ENCODE measurements at regions not wholly inside any gene's neighbourhood (a gene's known extent, or its start where the extent isn't known, plus 50 kb on each side); places are given as distances from the start of the nearest gene placed in this dataset.

DNA sequence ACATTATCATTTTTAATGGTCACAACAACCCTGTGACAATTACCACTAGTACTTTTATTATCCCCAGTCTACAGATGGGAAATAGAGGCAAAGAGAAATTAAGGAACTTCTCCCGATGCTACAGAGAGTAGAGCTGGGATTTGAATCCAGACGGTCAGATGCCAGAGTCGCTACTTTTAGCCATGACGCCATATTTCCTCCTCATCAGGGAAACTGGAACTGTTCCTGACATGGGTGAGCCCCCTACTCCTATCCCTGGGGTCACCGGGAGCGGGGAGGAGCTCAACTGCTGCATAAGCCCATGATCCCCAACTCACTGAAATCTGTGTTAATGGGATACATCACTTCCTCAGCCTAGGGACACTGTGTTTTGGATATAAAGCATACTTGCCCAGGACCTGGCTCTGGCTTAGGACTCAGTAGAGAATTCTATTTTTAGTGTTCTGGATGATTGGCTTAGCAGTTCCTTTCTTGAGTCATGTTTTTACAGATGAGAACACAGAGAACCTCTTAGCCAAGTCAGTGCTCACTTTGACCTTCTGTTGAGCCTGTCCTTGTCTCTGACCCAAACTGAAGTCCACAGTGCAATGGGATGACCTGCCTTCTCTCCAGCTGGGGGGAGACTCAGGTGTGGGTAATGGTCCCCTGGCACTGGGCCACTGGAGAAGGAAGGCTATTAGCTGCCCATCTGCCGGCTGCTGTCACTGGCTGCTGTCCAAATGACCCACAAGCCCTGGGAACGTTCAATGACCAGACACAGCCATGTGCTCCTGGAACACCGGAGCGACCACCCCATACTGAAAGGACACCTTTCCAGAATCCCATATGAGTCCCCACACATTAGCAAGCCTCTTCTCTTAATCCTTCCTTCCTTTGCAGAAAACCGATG, 90.8 kb upstream of the SHISA3 start:
- TF ChIP-seq, protein P1, sequence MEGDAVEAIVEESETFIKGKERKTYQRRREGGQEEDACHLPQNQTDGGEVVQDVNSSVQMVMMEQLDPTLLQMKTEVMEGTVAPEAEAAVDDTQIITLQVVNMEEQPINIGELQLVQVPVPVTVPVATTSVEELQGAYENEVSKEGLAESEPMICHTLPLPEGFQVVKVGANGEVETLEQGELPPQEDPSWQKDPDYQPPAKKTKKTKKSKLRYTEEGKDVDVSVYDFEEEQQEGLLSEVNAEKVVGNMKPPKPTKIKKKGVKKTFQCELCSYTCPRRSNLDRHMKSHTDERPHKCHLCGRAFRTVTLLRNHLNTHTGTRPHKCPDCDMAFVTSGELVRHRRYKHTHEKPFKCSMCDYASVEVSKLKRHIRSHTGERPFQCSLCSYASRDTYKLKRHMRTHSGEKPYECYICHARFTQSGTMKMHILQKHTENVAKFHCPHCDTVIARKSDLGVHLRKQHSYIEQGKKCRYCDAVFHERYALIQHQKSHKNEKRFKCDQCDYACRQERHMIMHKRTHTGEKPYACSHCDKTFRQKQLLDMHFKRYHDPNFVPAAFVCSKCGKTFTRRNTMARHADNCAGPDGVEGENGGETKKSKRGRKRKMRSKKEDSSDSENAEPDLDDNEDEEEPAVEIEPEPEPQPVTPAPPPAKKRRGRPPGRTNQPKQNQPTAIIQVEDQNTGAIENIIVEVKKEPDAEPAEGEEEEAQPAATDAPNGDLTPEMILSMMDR (IDR thresholded peaks at IDR 0.05; ENCODE audit: insufficient read depth, low read length): no peak
- TF ChIP-seq POLR2AphosphoS5 (IDR thresholded peaks at IDR 0.05; ENCODE audit: low read depth) (no peak), SPI1 (IDR thresholded peaks at IDR 0.05; ENCODE audit: borderline replicate concordance, low read depth) (no peak), GABPA (IDR thresholded peaks at IDR 0.05; ENCODE audit: low read depth) (no peak)
- TF ChIP-seq, protein P2, sequence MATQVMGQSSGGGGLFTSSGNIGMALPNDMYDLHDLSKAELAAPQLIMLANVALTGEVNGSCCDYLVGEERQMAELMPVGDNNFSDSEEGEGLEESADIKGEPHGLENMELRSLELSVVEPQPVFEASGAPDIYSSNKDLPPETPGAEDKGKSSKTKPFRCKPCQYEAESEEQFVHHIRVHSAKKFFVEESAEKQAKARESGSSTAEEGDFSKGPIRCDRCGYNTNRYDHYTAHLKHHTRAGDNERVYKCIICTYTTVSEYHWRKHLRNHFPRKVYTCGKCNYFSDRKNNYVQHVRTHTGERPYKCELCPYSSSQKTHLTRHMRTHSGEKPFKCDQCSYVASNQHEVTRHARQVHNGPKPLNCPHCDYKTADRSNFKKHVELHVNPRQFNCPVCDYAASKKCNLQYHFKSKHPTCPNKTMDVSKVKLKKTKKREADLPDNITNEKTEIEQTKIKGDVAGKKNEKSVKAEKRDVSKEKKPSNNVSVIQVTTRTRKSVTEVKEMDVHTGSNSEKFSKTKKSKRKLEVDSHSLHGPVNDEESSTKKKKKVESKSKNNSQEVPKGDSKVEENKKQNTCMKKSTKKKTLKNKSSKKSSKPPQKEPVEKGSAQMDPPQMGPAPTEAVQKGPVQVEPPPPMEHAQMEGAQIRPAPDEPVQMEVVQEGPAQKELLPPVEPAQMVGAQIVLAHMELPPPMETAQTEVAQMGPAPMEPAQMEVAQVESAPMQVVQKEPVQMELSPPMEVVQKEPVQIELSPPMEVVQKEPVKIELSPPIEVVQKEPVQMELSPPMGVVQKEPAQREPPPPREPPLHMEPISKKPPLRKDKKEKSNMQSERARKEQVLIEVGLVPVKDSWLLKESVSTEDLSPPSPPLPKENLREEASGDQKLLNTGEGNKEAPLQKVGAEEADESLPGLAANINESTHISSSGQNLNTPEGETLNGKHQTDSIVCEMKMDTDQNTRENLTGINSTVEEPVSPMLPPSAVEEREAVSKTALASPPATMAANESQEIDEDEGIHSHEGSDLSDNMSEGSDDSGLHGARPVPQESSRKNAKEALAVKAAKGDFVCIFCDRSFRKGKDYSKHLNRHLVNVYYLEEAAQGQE (IDR thresholded peaks at IDR 0.05; ENCODE audit: insufficient replicate concordance, low read depth): no peak
